ENCODE measurements at regions not wholly inside any gene's neighbourhood (a gene's known extent, or its start where the extent isn't known, plus 50 kb on each side); places are given as distances from the start of the nearest gene placed in this dataset.

GRCh38 chr9:88635151-88635550 lies 100.2 kb downstream of the NXNL2 start:
- H4K8ac ChIP-seq (ENCODE audit: extremely low read depth, insufficient read depth, low read length), result no peak overlapping the region
- H4K91ac ChIP-seq (replicated peaks; ENCODE audit: insufficient read length, low read length), result no peak overlapping the region
- no peak for FAIRE-seq
- no peak overlapping the region for H3K4ac ChIP-seq (replicated peaks; ENCODE audit: insufficient read length, low read depth, low read length)
- H2BK120ac ChIP-seq (replicated peaks; ENCODE audit: low read depth, low read length), result no peak overlapping the region
- ChIA-PET POLR2A (ENCODE audit: partially characterized antibody) (no interaction called here), CTCF (ENCODE audit: partially characterized antibody) (no interaction called here)
- no peaks in the 10 kb centered on the region for H4K20me1 ChIP-seq (replicated peaks in 1 of 2; ENCODE audit: control insufficient read depth in 1 of 2, insufficient read depth in 2 of 2, low read length in 2 of 2)
- H3K56ac ChIP-seq (replicated peaks; ENCODE audit: insufficient read length, low read depth, low read length), result no peak overlapping the region
- H3K36me3 ChIP-seq (ENCODE audit: control insufficient read depth in 2 of 4, insufficient read depth in 4 of 4, low read length in 3 of 4), result no peaks in the 10 kb centered on the region
- no peak overlapping the region for H4K5ac ChIP-seq (ENCODE audit: insufficient read length, low read depth, low read length)
- H2AK5ac ChIP-seq (ENCODE audit: low read depth, low read length), result no peak overlapping the region
- H3K23me2 ChIP-seq (ENCODE audit: low read depth, low read length), result no peaks in the 10 kb centered on the region
- H3K9me3 ChIP-seq (ENCODE audit: insufficient read depth in 2 of 2, low read depth in 1 of 2, low read length in 1 of 2), result peaks cover 0 to 3% of the 10 kb centered on the region in 2 experiments; a peak in 1 of 4 replicates
- H2BK5ac ChIP-seq (ENCODE audit: low read depth, low read length), result no peak overlapping the region
- H3K4me3 ChIP-seq (ENCODE audit: extremely low read depth in 1 of 4, insufficient read depth in 2 of 4, low read depth in 3 of 4, low read length in 4 of 4), result no peak overlapping the region
- H3K4me2 ChIP-seq (ENCODE audit: insufficient read depth in 1 of 2, low read depth in 2 of 2, low read length in 2 of 2), result no peak overlapping the region
- H2BK15ac ChIP-seq (ENCODE audit: low read length), result no peak overlapping the region
- no peak overlapping the region for H3K27ac ChIP-seq (ENCODE audit: low read depth, low read length)
- no peak overlapping the region for H3K18ac ChIP-seq (ENCODE audit: extremely low read depth, low read length)
- no peak overlapping the region for H3K14ac ChIP-seq (ENCODE audit: insufficient read length)
- no peak overlapping the region for H3K9ac ChIP-seq (replicated peaks in 1 of 4; ENCODE audit: extremely low read depth in 1 of 4, low read depth in 3 of 4, low read length in 3 of 4)
- no peaks in the 10 kb centered on the region for H3K79me2 ChIP-seq (ENCODE audit: control insufficient read depth in 1 of 2, insufficient read depth in 2 of 2, low read length in 2 of 2)
- no peak overlapping the region for H2AFZ ChIP-seq (ENCODE audit: low read length)
- H3K23ac ChIP-seq (ENCODE audit: insufficient read length), result no peak overlapping the region
- H3K79me1 ChIP-seq (ENCODE audit: low read depth, low read length), result no peaks in the 10 kb centered on the region
- no peak overlapping the region for H2BK20ac ChIP-seq (ENCODE audit: low read length)
- H3K4me1 ChIP-seq (replicated peaks in 1 of 4; ENCODE audit: control insufficient read depth in 3 of 4, insufficient read depth in 4 of 4, low read length in 3 of 4), result no peaks in the 10 kb centered on the region
- TF ChIP-seq RXRA (IDR thresholded peaks at IDR 0.05; ENCODE audit: insufficient read depth, low read depth, low read length), result no peak
- no peak for TF ChIP-seq TCF12 (IDR thresholded peaks at IDR 0.05; ENCODE audit: low read depth, low read length)
- TF ChIP-seq CBX5 (IDR thresholded peaks at IDR 0.05; ENCODE audit: low read depth, low read length), result no peak
- TF ChIP-seq CREB1 (IDR thresholded peaks at IDR 0.05), result no peak
- no peak for TF ChIP-seq SP4 (IDR thresholded peaks at IDR 0.05; ENCODE audit: low read length)
- H2BK12ac ChIP-seq (ENCODE audit: low read depth, low read length), result no peak overlapping the region
- no peak for DNase-seq (ENCODE audit: low read depth in 1 of 2, low spot score in 2 of 2)
- H3K27me3 ChIP-seq (replicated peaks in 1 of 4; ENCODE audit: control insufficient read depth in 3 of 4, extremely low read depth in 1 of 4, insufficient read depth in 3 of 4, low read length in 3 of 4), result no peaks in the 10 kb centered on the region

Measured in H1 (cell line).